Hepatocyte (in vitro differentiated cells): ENCODE measurements at regions not wholly inside any gene's neighbourhood (a gene's known extent, or its start where the extent isn't known, plus 50 kb on each side); places are given as distances from the start of the nearest gene placed in this dataset.
A peak's percentile ranks its signal among the peaks of the same experiment; 100 is the strongest.

Experiments
- DNase-seq: peaks from one replicate; pipeline ENCODE4 v3.0.0-alpha.2; 2016; ENCODE audit warnings: low spot score
- H2AFZ ChIP-seq: fragments of 200-600 bp; sonication (generic); 2 replicates; pipeline ENCODE4 v1.6.0; 2016; ENCODE audit warnings: antibody characterized with exemption, mild to moderate bottlenecking
- H3K27ac ChIP-seq: fragments of 200-600 bp; sonication (generic); 2 replicates; pipeline ENCODE4 v1.5.1; 2016; ENCODE audit warnings: mild to moderate bottlenecking
- H3K27me3 ChIP-seq: fragments of 200-600 bp; sonication (generic); 2 replicates; pipeline ENCODE4 v1.6.1; 2016
- H3K36me3 ChIP-seq: fragments of 200-600 bp; sonication (generic); replicated peaks from 2 replicates; pipeline ENCODE4 v1.5.1; 2016; ENCODE audit warnings: low read depth; ENCODE audit not compliant: insufficient read depth
- H3K4me1 ChIP-seq: fragments of 200-600 bp; sonication (generic); 2 replicates; pipeline ENCODE4 v1.5.1; 2016; ENCODE audit warnings: mild to moderate bottlenecking, moderate library complexity; ENCODE audit not compliant: insufficient read depth
- H3K4me2 ChIP-seq: fragments of 200-600 bp; sonication (generic); 2 replicates; pipeline ENCODE4 v1.6.0; 2016
- H3K4me3 ChIP-seq: fragments of 200-600 bp; sonication (generic); 2 replicates; pipeline ENCODE4 v1.5.1; 2016; ENCODE audit warnings: mild to moderate bottlenecking
- H3K79me2 ChIP-seq: fragments of 200-600 bp; sonication (generic); 2 replicates; pipeline ENCODE4 v1.6.0; 2017; ENCODE audit warnings: mild to moderate bottlenecking
- H3K9me2 ChIP-seq: fragments of 200-600 bp; sonication (generic); replicated peaks from 2 replicates; pipeline ENCODE4 v1.6.0; 2017; ENCODE audit warnings: mild to moderate bottlenecking; ENCODE audit not compliant: insufficient read depth
- H3K9me3 ChIP-seq: fragments of 200-600 bp; sonication (generic); 2 replicates; pipeline ENCODE4 v1.5.1; 2016; ENCODE audit warnings: low read depth, mild to moderate bottlenecking
- H4K20me1 ChIP-seq: fragments of 200-600 bp; sonication (generic); 2 replicates; pipeline ENCODE4 v1.6.0; 2016; ENCODE audit warnings: mild to moderate bottlenecking; ENCODE audit not compliant: insufficient read depth, poor library complexity, severe bottlenecking
- CTCF ChIP-seq: fragments of 200-600 bp; sonication (generic); IDR thresholded peaks from 2 replicates; pipeline ENCODE4 v1.5.1; 2016; ENCODE audit warnings: antibody characterized with exemption, mild to moderate bottlenecking; ENCODE audit not compliant: poor library complexity
- EZH2 ChIP-seq: fragments of 200-600 bp; sonication (generic); IDR thresholded peaks from 2 replicates; pipeline ENCODE4 v1.6.1; 2016; ENCODE audit warnings: antibody characterized with exemption, mild to moderate bottlenecking, borderline replicate concordance
- EZH2phosphoT487 ChIP-seq: fragments of 200-600 bp; sonication (generic); IDR thresholded peaks from one replicate; pipeline ENCODE4 v1.6.1; 2018; ENCODE audit warnings: antibody characterized with exemption, mild to moderate bottlenecking, low read depth, moderate library complexity; ENCODE audit not compliant: unreplicated experiment, severe bottlenecking
- WGBS: methylation state at CpG from one replicate; pipeline ENCODE4 v1.1.6; 2016; ENCODE audit warnings: low lambda C conversion rate; ENCODE audit errors: missing lambda C conversion rate; 5-methylcytosine and 5-hydroxymethylcytosine counted together

GRCh38 chr6:121522265-121522664 is 86.8 kb downstream of the GJA1 start:
- no peaks in the 10 kb centered on the region for H3K9me3 ChIP-seq
- no peaks in the 10 kb centered on the region for H3K9me2 ChIP-seq
- H3K79me2 ChIP-seq: no peaks in the 10 kb centered on the region
- DNase-seq: peak; percentile 48
- TF ChIP-seq EZH2phosphoT487 (no peak), EZH2 (no peak), CTCF (no peak)
- no peak overlapping the region for H3K4me3 ChIP-seq
- H2AFZ ChIP-seq: peak overlapping the region; percentile 7
- no peaks in the 10 kb centered on the region for H3K27me3 ChIP-seq
- H3K4me2 ChIP-seq: peak overlapping the region; percentile 58
- peak overlapping the region; percentile 59 for H3K27ac ChIP-seq
- no peaks in the 10 kb centered on the region for H4K20me1 ChIP-seq
- WGBS: 26% methylated on average over 2 of the region's 2 CpGs
- peaks cover 16% of the 10 kb centered on the region for H3K4me1 ChIP-seq
- H3K36me3 ChIP-seq: no peaks in the 10 kb centered on the region

- Histone ChIP-seq H3K9me2 (no peaks in the 10 kb centered on the region), H3K27me3 (no peaks in the 10 kb centered on the region), H3K4me3 (no peak overlapping the region), H3K27ac (peak overlapping the region; percentile 59), H3K4me1 (peaks cover 16% of the 10 kb centered on the region), H3K79me2 (no peaks in the 10 kb centered on the region), H3K4me2 (peak overlapping the region; percentile 58), H3K9me3 (no peaks in the 10 kb centered on the region), H3K36me3 (no peaks in the 10 kb centered on the region), H4K20me1 (no peaks in the 10 kb centered on the region), H2AFZ (peak overlapping the region; percentile 7)
- no peak for TF ChIP-seq EZH2phosphoT487
- TF ChIP-seq EZH2: no peak
- no peak for TF ChIP-seq CTCF
- DNase-seq: no peak
- 71% methylated on average over 3 of the region's 3 CpGs for WGBS
Measured at GRCh38 chr6:121522771-121523386, 87.4 kb downstream of the GJA1 start.

- Histone ChIP-seq H3K79me2 (no peaks in the 10 kb centered on the region), H3K27me3 (no peaks in the 10 kb centered on the region), H3K4me1 (peaks cover 16% of the 10 kb centered on the region), H3K4me2 (peak overlapping the region; percentile 58), H2AFZ (peak overlapping the region; percentile 38), H3K9me3 (no peaks in the 10 kb centered on the region), H4K20me1 (no peaks in the 10 kb centered on the region), H3K4me3 (no peak overlapping the region), H3K27ac (peak overlapping the region; percentile 59), H3K36me3 (no peaks in the 10 kb centered on the region), H3K9me2 (no peaks in the 10 kb centered on the region)
- no peak for DNase-seq
- 65% methylated on average over 7 of the region's 7 CpGs for WGBS
- TF ChIP-seq CTCF: no peak
- no peak for TF ChIP-seq EZH2
- no peak for TF ChIP-seq EZH2phosphoT487
Measured at GRCh38 chr6:121523628-121524027, 88.2 kb downstream of the GJA1 start.

- Histone ChIP-seq H3K9me2 (no peaks in the 10 kb centered on the region), H3K36me3 (no peaks in the 10 kb centered on the region), H3K27ac (no peak overlapping the region), H3K4me1 (peaks cover 16% of the 10 kb centered on the region), H3K9me3 (no peaks in the 10 kb centered on the region), H3K4me3 (no peak overlapping the region), H3K27me3 (no peaks in the 10 kb centered on the region), H3K4me2 (no peak overlapping the region), H3K79me2 (no peaks in the 10 kb centered on the region), H4K20me1 (no peaks in the 10 kb centered on the region), H2AFZ (no peak overlapping the region)
- DNase-seq: no peak
- 100% methylated on average over 1 of the region's 1 CpG for WGBS
- TF ChIP-seq EZH2: no peak
- TF ChIP-seq EZH2phosphoT487: no peak
Measured at GRCh38 chr6:121526282-121526681, 90.8 kb downstream of the GJA1 start.
